CD14-positive monocyte (primary cell): ENCODE measurements at regions not wholly inside any gene's neighbourhood (a gene's known extent, or its start where the extent isn't known, plus 50 kb on each side); places are given as distances from the start of the nearest gene placed in this dataset.

Experiments used
- DNase-seq, 3 donors: peaks; one replicate each; pipeline ENCODE4 v3.0.0-alpha.2; 2011 to 2022
- H2AFZ ChIP-seq: 2 replicates; pipeline ENCODE4 v1.6.0; 2012; ENCODE audit warnings: mild to moderate bottlenecking, low read depth, low read length, inconsistent platforms; ENCODE audit not compliant: insufficient read depth, poor library complexity, severe bottlenecking
- H3K27ac ChIP-seq, 2 donors: 1 replicate in 1 of 2; 2 replicates in 1 of 2; pipeline ENCODE4 v1.5.1; 2012 to 2013; ENCODE audit warnings: low read length in 2 of 2, control low read depth in 1 of 2, inconsistent platforms in 1 of 2, low read depth in 1 of 2, mild to moderate bottlenecking in 1 of 2
- H3K27me3 ChIP-seq, 2 donors: one replicate each; pipeline versions ENCODE4 v1.6.0 to v1.6.1; 2011 to 2013; ENCODE audit warnings: low read length in 2 of 2; ENCODE audit not compliant: control insufficient read depth in 2 of 2, insufficient read depth in 2 of 2
- H3K36me3 ChIP-seq, 2 donors: replicated peaks in 1 of 2; 1 replicate in 1 of 2; 2 replicates in 1 of 2; pipeline versions ENCODE4 v1.5.1 to v1.6.1; 2012 to 2013; ENCODE audit warnings: low read length in 2 of 2, control low read depth in 1 of 2, inconsistent platforms in 1 of 2, mild to moderate bottlenecking in 1 of 2; ENCODE audit not compliant: insufficient read depth in 2 of 2, control insufficient read depth in 1 of 2
- H3K4me1 ChIP-seq, 2 donors: 1 replicate in 1 of 2; 2 replicates in 1 of 2; pipeline versions ENCODE4 v1.5.1 to v1.6.1; 2012 to 2013; ENCODE audit warnings: low read length in 2 of 2, control low read depth in 1 of 2, inconsistent platforms in 1 of 2, mild to moderate bottlenecking in 1 of 2, moderate library complexity in 1 of 2; ENCODE audit not compliant: insufficient read depth in 2 of 2, control insufficient read depth in 1 of 2
- H3K4me2 ChIP-seq: replicated peaks from 2 replicates; pipeline ENCODE3; 2012; ENCODE audit warnings: low read length, moderate library complexity, mild to moderate bottlenecking; ENCODE audit not compliant: poor library complexity, severe bottlenecking; ENCODE audit errors: extremely low read depth
- H3K4me3 ChIP-seq, 3 experiments: fragments of 200-600 bp in 1 of 3; sonication (generic) in 1 of 3; replicated peaks in 1 of 3; 1 replicate in 2 of 3; 2 replicates in 1 of 3; pipeline ENCODE4 v1.5.1; 2011 to 2013; ENCODE audit warnings: low read length in 3 of 3, mild to moderate bottlenecking in 3 of 3, control low read depth in 2 of 3, low read depth in 2 of 3, inconsistent platforms in 1 of 3, moderate library complexity in 1 of 3
- H3K79me2 ChIP-seq: 2 replicates; pipeline ENCODE4 v1.6.0; 2012; ENCODE audit warnings: mild to moderate bottlenecking, control low read depth, inconsistent platforms, low read length, moderate library complexity; ENCODE audit not compliant: insufficient read depth
- H3K9ac ChIP-seq: 2 replicates; pipeline ENCODE4 v1.6.0; 2017; ENCODE audit warnings: low read length, mild to moderate bottlenecking; ENCODE audit not compliant: insufficient read depth, poor library complexity, severe bottlenecking
- H3K9me3 ChIP-seq, 2 donors: replicated peaks in 1 of 2; 1 replicate in 1 of 2; 2 replicates in 1 of 2; pipeline versions ENCODE4 v1.5.1 to v1.6.1; 2012 to 2013; ENCODE audit warnings: low read length in 2 of 2, control low read depth in 1 of 2; ENCODE audit not compliant: control insufficient read depth in 1 of 2, insufficient read depth in 1 of 2
- H4K20me1 ChIP-seq: 2 replicates; pipeline ENCODE4 v1.6.0; 2012; ENCODE audit warnings: mild to moderate bottlenecking, low read length, control low read depth, moderate library complexity; ENCODE audit not compliant: insufficient read depth
- H3K27ac Mint-ChIP-seq, 7 donors: one replicate each; pipeline ENCODE4 v1.8.0; 2020; ENCODE audit warnings: mild to moderate bottlenecking in 7 of 7, mixed read lengths in 7 of 7, moderate library complexity in 6 of 7, inconsistent platforms in 2 of 7
- H3K27me3 Mint-ChIP-seq, 3 donors: one replicate each; pipeline ENCODE4 v1.8.0; 2021 to 2022; ENCODE audit warnings: low read depth in 3 of 3, mild to moderate bottlenecking in 3 of 3, mixed read lengths in 3 of 3, moderate library complexity in 3 of 3, inconsistent platforms in 1 of 3
- H3K36me3 Mint-ChIP-seq, 2 donors: one replicate each; pipeline ENCODE4 v1.8.0; 2020; ENCODE audit warnings: mixed read lengths in 2 of 2, inconsistent platforms in 1 of 2, mild to moderate bottlenecking in 1 of 2
- H3K4me1 Mint-ChIP-seq: one replicate; pipeline ENCODE4 v1.8.0; 2020; ENCODE audit warnings: mild to moderate bottlenecking, mixed read lengths
- H3K4me3 Mint-ChIP-seq, 2 donors: one replicate each; pipeline ENCODE4 v1.8.0; 2020; ENCODE audit warnings: mild to moderate bottlenecking in 2 of 2, mixed read lengths in 2 of 2, moderate library complexity in 1 of 2
- H3K9me3 Mint-ChIP-seq, 7 donors: one replicate each; pipeline ENCODE4 v1.8.0; 2020 to 2022; ENCODE audit warnings: mixed read lengths in 7 of 7, mild to moderate bottlenecking in 6 of 7, moderate library complexity in 6 of 7, inconsistent platforms in 2 of 7
- WGBS: methylation state at CpG from one replicate; pipeline ENCODE4 v1.1.5; 2013; ENCODE audit warnings: missing lambda C conversion rate; ENCODE audit not compliant: insufficient coverage; 5-methylcytosine and 5-hydroxymethylcytosine counted together
- intact Hi-C, 2 donors: fragments of 100-400 bp; cut with micrococcal nuclease; formaldehyde crosslinking; loops; one replicate each; pipeline versions ENCODE4 v1.15.0 to v1.15.1; 2023
- TF ChIP-seq, protein P1 (sequence below): fragments of 200-600 bp; IDR thresholded peaks from one replicate; pipeline ENCODE4 v1.8.0; 2022; ENCODE audit warnings: antibody characterized with exemption, mild to moderate bottlenecking

GRCh38 chr3:193826159-193826795 lies 233.3 kb downstream of the OPA1 start:
- intact Hi-C loops, result no loop called here
- H3K4me3 ChIP-seq, result no peak overlapping the region
- no peak overlapping the region for H3K4me2 ChIP-seq
- WGBS, result 93% methylated on average over 8 of the region's 12 CpGs
- Mint-ChIP-seq H3K4me3 (no peak overlapping the region), H3K27me3 (peaks cover 1 to 4% (median 2%) of the 10 kb centered on the region in 3 donors), H3K4me1 (peaks cover 6% of the 10 kb centered on the region), H3K9me3 (peaks cover 0 to 1% (median 0%) of the 10 kb centered on the region in 7 donors), H3K27ac (no peak overlapping the region), H3K36me3 (no peaks in the 10 kb centered on the region)
- H3K9ac ChIP-seq, result no peak overlapping the region
- no peaks in the 10 kb centered on the region for H3K27me3 ChIP-seq
- H3K36me3 ChIP-seq, result no peaks in the 10 kb centered on the region
- H3K79me2 ChIP-seq, result no peaks in the 10 kb centered on the region
- H4K20me1 ChIP-seq, result no peaks in the 10 kb centered on the region
- TF ChIP-seq, protein P1, sequence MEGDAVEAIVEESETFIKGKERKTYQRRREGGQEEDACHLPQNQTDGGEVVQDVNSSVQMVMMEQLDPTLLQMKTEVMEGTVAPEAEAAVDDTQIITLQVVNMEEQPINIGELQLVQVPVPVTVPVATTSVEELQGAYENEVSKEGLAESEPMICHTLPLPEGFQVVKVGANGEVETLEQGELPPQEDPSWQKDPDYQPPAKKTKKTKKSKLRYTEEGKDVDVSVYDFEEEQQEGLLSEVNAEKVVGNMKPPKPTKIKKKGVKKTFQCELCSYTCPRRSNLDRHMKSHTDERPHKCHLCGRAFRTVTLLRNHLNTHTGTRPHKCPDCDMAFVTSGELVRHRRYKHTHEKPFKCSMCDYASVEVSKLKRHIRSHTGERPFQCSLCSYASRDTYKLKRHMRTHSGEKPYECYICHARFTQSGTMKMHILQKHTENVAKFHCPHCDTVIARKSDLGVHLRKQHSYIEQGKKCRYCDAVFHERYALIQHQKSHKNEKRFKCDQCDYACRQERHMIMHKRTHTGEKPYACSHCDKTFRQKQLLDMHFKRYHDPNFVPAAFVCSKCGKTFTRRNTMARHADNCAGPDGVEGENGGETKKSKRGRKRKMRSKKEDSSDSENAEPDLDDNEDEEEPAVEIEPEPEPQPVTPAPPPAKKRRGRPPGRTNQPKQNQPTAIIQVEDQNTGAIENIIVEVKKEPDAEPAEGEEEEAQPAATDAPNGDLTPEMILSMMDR, result no peak
- H2AFZ ChIP-seq, result no peak overlapping the region
- no peak overlapping the region for H3K27ac ChIP-seq
- H3K4me1 ChIP-seq, result peaks cover 3 to 12% of the 10 kb centered on the region in 2 donors
- peak in 1 of 3 donors; percentile 60 for DNase-seq
- no peaks in the 10 kb centered on the region for H3K9me3 ChIP-seq

DNA sequence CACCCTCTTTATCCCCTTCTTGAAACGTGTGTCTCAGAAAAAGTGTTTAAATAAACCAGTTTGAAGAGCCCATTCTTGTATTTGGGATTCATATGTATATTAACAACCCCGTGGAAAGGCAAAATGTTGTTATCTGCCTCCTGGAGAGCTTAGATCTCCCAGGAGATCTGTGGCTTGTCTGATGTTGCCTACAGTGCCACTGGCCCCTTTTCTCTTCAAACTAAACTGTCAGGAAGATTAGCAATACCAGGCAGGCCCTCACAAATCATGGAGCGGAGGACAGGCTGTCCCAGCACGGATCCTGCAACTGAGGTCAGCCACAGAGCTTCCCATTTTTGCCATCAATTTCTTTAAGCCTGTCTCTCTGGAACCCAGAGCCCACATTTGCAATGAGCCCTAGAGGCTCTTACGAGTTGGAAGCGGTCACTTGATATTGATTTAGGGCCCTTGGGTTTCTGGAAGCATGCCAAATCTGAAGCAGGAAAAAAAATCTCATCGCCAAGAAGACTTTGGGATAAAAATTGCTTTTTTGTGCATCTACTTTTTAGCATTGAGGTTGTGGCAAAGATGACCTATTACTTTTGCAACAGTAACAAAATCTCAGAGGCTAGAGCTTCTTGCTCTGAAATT lies 234.1 kb downstream of the OPA1 start:
- no peak overlapping the region for H3K27ac ChIP-seq
- 88% methylated on average over 4 of the region's 7 CpGs for WGBS
- H3K36me3 ChIP-seq, result no peaks in the 10 kb centered on the region
- Mint-ChIP-seq H3K27me3 (peaks cover 1 to 4% (median 2%) of the 10 kb centered on the region in 3 donors), H3K4me3 (no peak overlapping the region), H3K27ac (no peak overlapping the region), H3K4me1 (peaks cover 11% of the 10 kb centered on the region), H3K9me3 (peaks cover 0 to 1% (median 0%) of the 10 kb centered on the region in 7 donors), H3K36me3 (no peaks in the 10 kb centered on the region)
- H3K4me3 ChIP-seq, result no peak overlapping the region
- no peak for DNase-seq
- no peak overlapping the region for H3K4me2 ChIP-seq
- intact Hi-C loops, result no loop called here
- H4K20me1 ChIP-seq, result no peaks in the 10 kb centered on the region
- no peaks in the 10 kb centered on the region for H3K9me3 ChIP-seq
- no peak overlapping the region for H2AFZ ChIP-seq
- no peak overlapping the region for H3K9ac ChIP-seq
- H3K79me2 ChIP-seq, result no peaks in the 10 kb centered on the region
- TF ChIP-seq, protein P1, result no peak
- H3K27me3 ChIP-seq, result no peaks in the 10 kb centered on the region
- H3K4me1 ChIP-seq, result peaks cover 9 to 17% of the 10 kb centered on the region in 2 donors
